HG03196 (cell line): ENCODE measurements at regions not wholly inside any gene's neighbourhood (a gene's known extent, or its start where the extent isn't known, plus 50 kb on each side); places are given as distances from the start of the nearest gene placed in this dataset.

ENCODE experiments used
- ATAC-seq: cut with Tn5 transposase; IDR thresholded peaks from one replicate; pipeline ENCODE4 v1.9.1; 2021; ENCODE audit not compliant: unreplicated experiment

GRCh38 chr2:147792966-147793617, 51.7 kb upstream of the ACVR2A start:
- no peak for ATAC-seq

- no peak for ATAC-seq
Measured at GRCh38 chr2:147790580-147790979, 54.2 kb upstream of the ACVR2A start.

- no peak for ATAC-seq
Measured at GRCh38 chr2:147789720-147790119, 55.1 kb upstream of the ACVR2A start.

GRCh38 chr2:147789287-147789686, 55.5 kb upstream of the ACVR2A start:
- ATAC-seq: no peak

GRCh38 chr2:147782141-147782930, 62.5 kb upstream of the ACVR2A start:
- ATAC-seq: no peak

GRCh38 chr2:147779440-147779839, 65.4 kb upstream of the ACVR2A start:
- no peak for ATAC-seq

- ATAC-seq: no peak
Measured at GRCh38 chr2:147777394-147777793, 67.4 kb upstream of the ACVR2A start.

- ATAC-seq: no peak
Measured at GRCh38 chr2:147774805-147775204, 70.0 kb upstream of the ACVR2A start.

- ATAC-seq: no peak
Measured at GRCh38 chr2:147773479-147773878, 71.3 kb upstream of the ACVR2A start.

- ATAC-seq: no peak
Measured at GRCh38 chr2:147772781-147773180, 72.0 kb upstream of the ACVR2A start.

GRCh38 chr2:147763861-147764260, 81.0 kb upstream of the ACVR2A start:
- no peak for ATAC-seq

GRCh38 chr2:147760984-147761383, 83.8 kb upstream of the ACVR2A start:
- no peak for ATAC-seq

GRCh38 chr2:147759536-147759935, 85.3 kb upstream of the ACVR2A start:
- no peak for ATAC-seq

GRCh38 chr2:147758821-147759220, 86.0 kb upstream of the ACVR2A start:
- no peak for ATAC-seq

GRCh38 chr2:147756069-147756468, 88.8 kb upstream of the ACVR2A start:
- ATAC-seq: no peak

- ATAC-seq: no peak
Measured at GRCh38 chr2:147740211-147740927, 104.5 kb upstream of the ACVR2A start.

GRCh38 chr2:147739508-147739907, 105.3 kb upstream of the ACVR2A start:
- no peak for ATAC-seq

- no peak for ATAC-seq
Measured at GRCh38 chr2:147718831-147719230, 126.0 kb upstream of the ACVR2A start.

- ATAC-seq: no peak
Measured at GRCh38 chr2:147716906-147717305, 127.9 kb upstream of the ACVR2A start.

- no peak for ATAC-seq
Measured at GRCh38 chr2:147715807-147716206, 129.0 kb upstream of the ACVR2A start.

- no peak for ATAC-seq
Measured at GRCh38 chr2:147714582-147714981, 130.2 kb upstream of the ACVR2A start.

- no peak for ATAC-seq
Measured at GRCh38 chr2:147713349-147713748, 131.5 kb upstream of the ACVR2A start.
